DND-41 (cell line): ENCODE measurements at regions not wholly inside any gene's neighbourhood (a gene's known extent, or its start where the extent isn't known, plus 50 kb on each side); places are given as distances from the start of the nearest gene placed in this dataset.

Experiments
- CTCF ChIP-seq: IDR thresholded peaks from 2 replicates; pipeline ENCODE4 v1.5.1; 2012; ENCODE audit warnings: borderline replicate concordance, low read length, moderate library complexity, mild to moderate bottlenecking; ENCODE audit not compliant: poor library complexity, severe bottlenecking; ENCODE audit errors: extremely low read depth
- EZH2 ChIP-seq: IDR thresholded peaks from 3 replicates; pipeline ENCODE4 v1.6.1; 2012; ENCODE audit warnings: borderline replicate concordance, low read depth, mild to moderate bottlenecking, moderate library complexity, low read length, inconsistent platforms; ENCODE audit not compliant: severe bottlenecking

- TF ChIP-seq EZH2 (no peak), CTCF (no peak)
These were observed 159.3 kb downstream of the EDN1 start for GRCh38 chr6:12449447-12449846.
